Neural progenitor cell (in vitro differentiated cells): ENCODE measurements at regions not wholly inside any gene's neighbourhood (a gene's known extent, or its start where the extent isn't known, plus 50 kb on each side); places are given as distances from the start of the nearest gene placed in this dataset.
"Not testable (repeated sequence)": the region's sequence is repeated elsewhere in the genome, so short reads cannot be mapped to it uniquely, and the experiment has no call there.

Experiments used
- CTCF ChIP-seq: fragments of 200-600 bp; sonication (generic); IDR thresholded peaks from 2 replicates; pipeline ENCODE4 v1.5.1; 2017; ENCODE audit warnings: antibody characterized with exemption, mild to moderate bottlenecking
- EZH2 ChIP-seq: fragments of 200-600 bp; sonication (generic); IDR thresholded peaks from 2 replicates; pipeline ENCODE4 v1.6.1; 2017; ENCODE audit warnings: antibody characterized with exemption, mild to moderate bottlenecking, moderate library complexity
- EZH2phosphoT487 ChIP-seq: fragments of 200-600 bp; sonication (generic); IDR thresholded peaks from 2 replicates; pipeline ENCODE4 v1.6.1; 2017; ENCODE audit warnings: antibody characterized with exemption

DNA sequence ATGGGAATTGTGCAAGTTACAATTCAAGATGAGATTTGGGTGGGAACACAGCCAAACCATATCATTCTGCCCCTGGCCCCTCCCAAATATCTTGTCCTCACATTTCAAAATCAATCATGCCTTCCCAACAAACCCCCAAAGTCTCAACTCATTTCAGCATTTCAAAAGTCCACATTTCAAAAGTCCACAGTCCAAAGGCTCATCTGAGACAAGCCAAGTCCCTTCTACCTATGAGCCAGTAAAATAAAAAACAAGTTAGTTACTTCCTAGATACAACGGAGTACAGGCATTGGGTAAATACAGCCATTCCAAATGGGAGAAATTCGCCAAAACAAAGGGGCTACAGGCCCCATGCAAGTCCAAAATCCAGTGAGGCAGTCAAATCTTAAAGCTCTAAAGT is 203.3 kb upstream of the FAM47A start:
- TF ChIP-seq CTCF, EZH2phosphoT487, EZH2: not testable (repeated sequence)
